ENCODE measurements at regions not wholly inside any gene's neighbourhood (a gene's known extent, or its start where the extent isn't known, plus 50 kb on each side); places are given as distances from the start of the nearest gene placed in this dataset.

DNA sequence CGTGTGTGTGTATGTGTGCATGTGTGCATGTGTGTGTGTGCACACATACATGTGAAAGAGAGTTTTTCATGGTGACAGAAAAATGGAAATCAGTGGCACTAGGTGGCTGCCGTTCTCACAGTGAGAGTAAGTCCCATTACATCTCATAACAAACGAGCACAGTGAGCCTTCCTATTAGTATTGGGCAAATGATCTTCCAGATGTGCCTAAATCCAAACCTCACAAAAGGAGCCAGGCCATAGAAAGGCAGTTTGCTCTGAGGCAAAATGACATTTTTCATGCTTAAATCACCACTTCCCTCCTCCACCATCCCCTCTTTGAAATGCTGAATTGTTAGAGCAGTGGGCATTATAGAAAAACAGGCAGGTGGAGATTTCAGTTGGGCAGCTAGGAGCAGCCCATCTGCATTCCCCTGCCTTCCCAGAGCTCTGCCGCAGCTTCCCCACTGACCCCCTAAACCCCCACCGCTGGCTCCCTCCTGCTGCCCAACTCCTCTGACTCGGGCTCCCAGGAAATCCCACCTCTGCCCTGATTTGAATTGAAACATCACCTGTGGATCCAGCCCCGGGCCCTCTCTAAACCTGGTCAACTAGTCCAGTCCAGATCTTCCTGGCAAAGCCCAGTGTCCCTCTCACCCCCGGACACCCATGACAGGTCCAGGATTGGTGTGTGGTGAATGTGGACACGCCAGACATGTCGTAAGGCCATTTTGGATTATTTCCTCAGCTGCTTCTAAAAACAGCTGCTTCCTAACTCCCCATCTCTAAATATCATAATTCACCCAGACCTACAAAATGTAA, 190.5 kb downstream of the SEC16B start:
- no peak for TF ChIP-seq POLR2A (IDR thresholded peaks at IDR 0.05)
- TF ChIP-seq, protein P1, sequence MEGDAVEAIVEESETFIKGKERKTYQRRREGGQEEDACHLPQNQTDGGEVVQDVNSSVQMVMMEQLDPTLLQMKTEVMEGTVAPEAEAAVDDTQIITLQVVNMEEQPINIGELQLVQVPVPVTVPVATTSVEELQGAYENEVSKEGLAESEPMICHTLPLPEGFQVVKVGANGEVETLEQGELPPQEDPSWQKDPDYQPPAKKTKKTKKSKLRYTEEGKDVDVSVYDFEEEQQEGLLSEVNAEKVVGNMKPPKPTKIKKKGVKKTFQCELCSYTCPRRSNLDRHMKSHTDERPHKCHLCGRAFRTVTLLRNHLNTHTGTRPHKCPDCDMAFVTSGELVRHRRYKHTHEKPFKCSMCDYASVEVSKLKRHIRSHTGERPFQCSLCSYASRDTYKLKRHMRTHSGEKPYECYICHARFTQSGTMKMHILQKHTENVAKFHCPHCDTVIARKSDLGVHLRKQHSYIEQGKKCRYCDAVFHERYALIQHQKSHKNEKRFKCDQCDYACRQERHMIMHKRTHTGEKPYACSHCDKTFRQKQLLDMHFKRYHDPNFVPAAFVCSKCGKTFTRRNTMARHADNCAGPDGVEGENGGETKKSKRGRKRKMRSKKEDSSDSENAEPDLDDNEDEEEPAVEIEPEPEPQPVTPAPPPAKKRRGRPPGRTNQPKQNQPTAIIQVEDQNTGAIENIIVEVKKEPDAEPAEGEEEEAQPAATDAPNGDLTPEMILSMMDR (IDR thresholded peaks at IDR 0.05), result no peak
- no peak overlapping the region for H3K27ac ChIP-seq
- DNase-seq (no peak), ATAC-seq (no peak)
- H3K4me3 ChIP-seq, result no peak overlapping the region
- H3K27me3 ChIP-seq, result no peaks in the 10 kb centered on the region
- no peaks in the 10 kb centered on the region for H3K9me3 ChIP-seq
- 61 to 65% methylated on average over 10 of the region's 10 CpGs for WGBS, 2 donors
- no peaks in the 10 kb centered on the region for H3K36me3 ChIP-seq (replicated peaks in 1 of 2; ENCODE audit: insufficient read depth in 1 of 2, low read depth in 2 of 2)
- intact Hi-C loops (cut with DNase I), result no loop called here
- H3K4me1 ChIP-seq, result no peaks in the 10 kb centered on the region

DNA sequence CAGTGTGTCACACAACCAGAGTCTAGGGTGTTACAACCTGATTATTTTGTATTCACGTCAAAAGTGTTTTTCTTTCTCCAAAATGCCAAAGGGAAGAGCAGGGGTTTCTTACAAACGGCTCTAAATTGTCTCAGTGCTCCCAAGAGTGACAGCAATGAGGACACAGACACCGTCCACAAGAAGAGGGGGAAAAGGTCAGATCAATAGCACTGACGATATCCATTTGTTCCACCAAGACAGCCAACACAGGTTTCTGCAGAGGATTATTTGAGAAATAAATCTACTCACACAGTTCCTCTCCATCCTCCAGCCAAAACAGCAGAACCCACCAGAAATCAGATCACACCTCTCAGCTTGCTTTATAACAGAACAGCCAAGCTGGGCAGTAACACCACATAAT, 193.9 kb downstream of the SEC16B start:
- H3K27ac ChIP-seq, result no peak overlapping the region
- H3K4me3 ChIP-seq, result no peak overlapping the region
- no peaks in the 10 kb centered on the region for H3K4me1 ChIP-seq
- WGBS, 2 donors, result 50 to 54% methylated on average over 4 of the region's 4 CpGs
- no peaks in the 10 kb centered on the region for H3K9me3 ChIP-seq
- DNase-seq (no peak), ATAC-seq (no peak)
- intact Hi-C loops (cut with DNase I), result no loop called here
- H3K36me3 ChIP-seq (replicated peaks in 1 of 2; ENCODE audit: insufficient read depth in 1 of 2, low read depth in 2 of 2), result no peaks in the 10 kb centered on the region
- H3K27me3 ChIP-seq, result no peaks in the 10 kb centered on the region
- no peak for TF ChIP-seq POLR2A (IDR thresholded peaks at IDR 0.05)
- TF ChIP-seq, protein P1 (IDR thresholded peaks at IDR 0.05), result no peak

DNA sequence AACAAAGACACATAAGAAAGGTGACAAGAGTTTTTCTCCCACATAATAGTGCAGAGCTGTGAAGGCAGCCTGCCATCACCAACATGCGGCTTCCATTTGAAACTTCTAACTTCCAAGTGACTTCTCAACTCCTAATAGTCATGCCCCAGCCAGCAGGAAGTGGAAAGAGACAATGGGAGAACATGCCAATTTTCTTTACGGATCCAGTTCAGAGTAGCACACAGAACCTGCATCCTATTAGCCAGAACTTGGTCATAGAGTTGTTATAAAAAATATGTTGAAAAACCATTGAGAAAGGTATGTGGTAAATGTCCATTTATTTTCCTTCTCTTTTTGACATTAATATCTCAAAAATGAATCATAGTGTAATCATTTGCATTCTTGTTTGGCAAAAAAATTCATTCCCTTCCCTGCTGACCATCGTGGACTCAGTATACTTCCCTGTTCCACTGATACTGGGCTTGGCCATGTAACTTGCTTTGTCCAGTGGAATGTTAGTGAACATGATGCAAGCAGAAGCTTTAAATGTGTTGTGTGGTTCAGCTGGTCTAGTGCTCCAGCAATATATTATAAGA, 197.4 kb downstream of the SEC16B start:
- no peak for TF ChIP-seq POLR2A (IDR thresholded peaks at IDR 0.05)
- TF ChIP-seq, protein P1 (IDR thresholded peaks at IDR 0.05), result no peak
- WGBS, 2 donors, result 71 to 76% methylated on average over 3 of the region's 3 CpGs
- Histone ChIP-seq H3K9me3 (no peaks in the 10 kb centered on the region), H3K36me3 (replicated peaks in 1 of 2; ENCODE audit: insufficient read depth in 1 of 2, low read depth in 2 of 2) (no peaks in the 10 kb centered on the region), H3K4me3 (no peak overlapping the region), H3K27ac (no peak overlapping the region), H3K4me1 (no peaks in the 10 kb centered on the region), H3K27me3 (no peaks in the 10 kb centered on the region)
- DNase-seq (no peak), ATAC-seq (no peak)
- intact Hi-C loops (cut with DNase I), result no loop called here

DNA sequence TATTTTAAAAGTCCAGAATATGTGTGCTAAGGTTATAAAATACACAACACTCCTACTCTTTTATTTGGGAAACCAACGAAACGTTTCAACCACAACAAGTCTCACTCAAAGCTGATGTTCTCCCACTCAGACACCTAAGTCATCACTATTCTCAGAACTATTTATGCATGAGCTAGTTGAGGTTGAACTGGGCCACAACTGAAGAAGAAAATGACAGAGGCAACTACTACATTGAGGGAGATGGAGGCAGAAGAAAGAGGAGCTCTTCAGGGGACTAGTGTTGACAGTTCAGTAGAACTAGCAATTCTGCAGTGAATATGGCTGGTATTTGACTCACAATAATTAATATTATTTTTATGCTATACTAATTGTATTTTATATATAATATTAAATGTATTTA, 198.2 kb downstream of the SEC16B start:
- Histone ChIP-seq H3K9me3 (no peaks in the 10 kb centered on the region), H3K4me3 (no peak overlapping the region), H3K4me1 (no peaks in the 10 kb centered on the region), H3K36me3 (replicated peaks in 1 of 2; ENCODE audit: insufficient read depth in 1 of 2, low read depth in 2 of 2) (no peaks in the 10 kb centered on the region), H3K27me3 (no peaks in the 10 kb centered on the region), H3K27ac (no peak overlapping the region)
- no peak for TF ChIP-seq POLR2A (IDR thresholded peaks at IDR 0.05)
- TF ChIP-seq, protein P1 (IDR thresholded peaks at IDR 0.05), result no peak
- WGBS, 2 donors, result 63 to 71% methylated on average over 2 of the region's 2 CpGs
- ATAC-seq, result no peak
- no peak for DNase-seq
- intact Hi-C loops (cut with DNase I), result no loop called here

DNA sequence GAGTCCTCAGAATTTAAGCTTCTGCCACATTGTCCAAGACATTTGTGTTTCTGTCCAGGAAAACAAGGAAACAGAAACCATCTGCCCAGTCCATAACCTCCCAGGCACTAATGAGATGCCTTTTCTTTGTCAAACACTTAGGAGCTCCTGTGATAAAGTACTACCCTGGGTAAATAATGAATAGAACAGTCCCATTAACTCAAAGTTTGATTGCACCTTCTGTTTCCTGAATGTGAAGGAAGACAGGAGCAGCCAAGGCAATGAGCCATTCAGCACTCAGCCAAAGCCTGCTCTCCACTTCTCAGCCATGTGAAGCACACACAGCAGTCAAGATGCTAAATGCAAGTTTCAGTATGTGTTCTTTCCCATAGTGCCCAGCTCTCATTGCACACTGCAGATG, 199.8 kb downstream of the SEC16B start:
- Histone ChIP-seq H3K36me3 (replicated peaks in 1 of 2; ENCODE audit: insufficient read depth in 1 of 2, low read depth in 2 of 2) (no peaks in the 10 kb centered on the region), H3K4me1 (no peaks in the 10 kb centered on the region), H3K27me3 (no peaks in the 10 kb centered on the region), H3K4me3 (no peak overlapping the region), H3K9me3 (no peaks in the 10 kb centered on the region), H3K27ac (no peak overlapping the region)
- DNase-seq (peak in 1 of 4 donors; percentile 7), ATAC-seq (no peak)
- TF ChIP-seq POLR2A (IDR thresholded peaks at IDR 0.05), result no peak
- TF ChIP-seq, protein P1 (IDR thresholded peaks at IDR 0.05), result no peak
- intact Hi-C loops (cut with DNase I), result no loop called here
